GM19467 (cell line): ENCODE measurements at regions not wholly inside any gene's neighbourhood (a gene's known extent, or its start where the extent isn't known, plus 50 kb on each side); places are given as distances from the start of the nearest gene placed in this dataset.

Experiments used
- ATAC-seq: cut with Tn5 transposase; IDR thresholded peaks from one replicate; pipeline ENCODE4 v1.9.1; 2021; ENCODE audit warnings: mild to moderate bottlenecking, moderate library complexity; ENCODE audit not compliant: unreplicated experiment

- peak; percentile 94 for ATAC-seq
Observed at GRCh38 chr6:113381959-113382358, 475.2 kb upstream of the MARCKS start.

DNA sequence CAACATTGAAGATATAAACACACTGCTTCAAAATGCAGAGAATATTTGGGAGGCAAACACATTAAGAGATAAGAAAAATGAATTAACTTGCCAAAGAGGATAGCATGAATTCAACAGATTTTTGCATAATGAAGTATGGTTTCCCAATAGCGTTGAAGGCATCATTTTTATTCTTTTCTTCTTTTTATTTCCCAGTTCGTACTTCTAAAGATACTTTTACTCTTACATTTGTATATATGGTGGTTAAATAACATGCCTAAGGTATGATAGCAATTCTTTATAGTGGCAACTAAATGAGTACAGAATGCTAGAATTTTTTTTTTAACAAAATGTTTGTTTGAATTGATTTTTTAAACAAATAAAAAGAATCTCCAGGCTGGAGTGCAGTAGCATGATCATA, 473.4 kb upstream of the MARCKS start:
- no peak for ATAC-seq

GRCh38 chr6:113385020-113385431, 472.1 kb upstream of the MARCKS start:
- ATAC-seq, result no peak

DNA sequence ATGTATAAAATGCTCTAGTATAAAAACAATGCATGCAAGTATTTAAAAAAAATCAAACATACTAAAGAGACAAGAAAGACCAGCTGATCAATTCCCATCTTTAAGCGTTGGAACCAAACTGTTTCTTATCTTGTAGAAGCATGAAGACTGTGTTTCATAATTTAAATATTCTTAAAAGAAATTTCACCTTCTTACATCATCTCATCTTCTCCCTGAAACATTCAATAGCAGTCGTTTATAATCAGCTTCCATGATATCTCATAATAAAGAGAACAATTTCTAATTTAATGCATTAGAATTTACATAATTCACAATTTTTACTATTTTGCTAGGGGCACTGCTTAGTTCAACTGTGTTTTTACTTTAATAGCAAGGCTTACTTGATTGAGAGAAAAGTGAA, 468.1 kb upstream of the MARCKS start:
- ATAC-seq, result no peak

GRCh38 chr6:113392551-113393055, 464.5 kb upstream of the MARCKS start:
- ATAC-seq, result no peak

DNA sequence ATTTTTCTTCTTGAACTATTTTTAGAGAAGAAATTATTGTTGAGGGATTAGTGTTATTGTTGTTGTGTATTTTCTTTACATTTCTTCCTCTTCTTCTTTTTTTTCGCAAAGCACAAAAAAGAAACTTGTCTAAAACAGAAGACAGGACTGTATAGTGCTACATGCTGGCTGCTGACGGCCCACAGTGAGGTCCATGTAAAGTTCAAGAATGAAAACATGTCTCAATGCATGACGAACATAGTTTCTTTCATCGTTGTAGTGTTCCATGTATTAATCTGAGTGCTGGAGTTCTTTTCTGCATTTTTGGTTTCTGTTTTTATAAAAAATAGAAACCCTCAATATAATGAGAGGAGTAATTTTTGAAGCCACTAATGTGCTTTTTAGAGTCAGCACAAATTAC, 462.9 kb upstream of the MARCKS start:
- ATAC-seq, result no peak

GRCh38 chr6:113394729-113395128, 462.4 kb upstream of the MARCKS start:
- ATAC-seq, result no peak

DNA sequence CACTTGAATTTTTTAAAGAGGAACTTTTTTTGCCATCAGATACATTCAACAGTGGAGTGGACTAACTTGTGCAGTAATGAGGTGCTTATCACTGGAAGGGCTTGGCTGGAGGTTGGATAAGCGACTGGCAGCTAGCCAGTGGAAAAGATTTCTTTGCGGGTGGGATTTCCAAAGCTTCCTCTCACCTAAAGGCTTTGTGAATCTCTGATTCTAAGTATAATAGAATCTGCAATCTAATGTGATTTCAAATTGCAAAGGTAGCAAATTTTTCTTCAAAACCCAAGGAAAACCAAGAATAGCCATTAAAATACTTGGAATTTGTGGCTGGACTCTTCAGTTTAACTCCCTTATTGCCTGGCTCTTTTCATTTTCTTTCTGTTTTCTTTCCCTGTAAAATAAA, 460.4 kb upstream of the MARCKS start:
- no peak for ATAC-seq

DNA sequence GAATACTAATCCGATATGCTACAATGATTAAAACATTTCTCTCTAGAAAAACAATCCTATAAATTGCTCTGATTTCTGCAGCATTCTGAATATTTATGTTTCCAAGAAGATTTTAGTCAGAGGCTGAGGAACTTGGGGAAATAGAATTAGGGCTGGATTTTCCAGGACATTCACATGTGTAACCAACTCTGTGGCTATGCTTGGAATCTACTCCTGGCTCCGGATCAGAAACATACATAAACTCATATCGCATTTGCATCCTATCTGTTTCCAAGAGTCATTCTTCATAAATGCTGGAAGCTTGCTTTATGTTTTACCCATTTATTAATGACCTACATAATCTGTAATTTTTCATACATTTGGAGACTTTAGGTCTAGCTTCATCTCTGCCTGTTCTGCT, 459.9 kb upstream of the MARCKS start:
- no peak for ATAC-seq

DNA sequence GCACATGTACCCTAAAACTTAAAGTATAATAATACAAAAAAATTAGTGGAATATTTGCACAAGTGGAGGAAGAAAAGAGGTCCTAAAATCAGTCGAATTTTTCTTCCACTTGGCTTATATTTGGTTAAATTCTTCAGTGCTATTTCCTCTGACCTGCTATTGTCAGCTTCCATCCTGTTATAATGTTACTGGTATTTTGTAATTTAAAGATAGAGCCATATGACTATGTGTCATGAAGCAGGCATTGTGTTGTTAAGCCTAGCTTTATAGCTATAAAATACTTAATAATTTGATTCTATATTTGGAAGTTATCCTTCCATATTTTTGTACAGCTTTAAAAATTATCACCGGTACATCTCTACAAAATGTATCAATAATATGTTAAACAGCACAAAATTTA, 455.9 kb upstream of the MARCKS start:
- ATAC-seq, result no peak

GRCh38 chr6:113402544-113402943, 454.6 kb upstream of the MARCKS start:
- no peak for ATAC-seq

- no peak for ATAC-seq
Observed at GRCh38 chr6:113403966-113404595, 453.1 kb upstream of the MARCKS start.

- ATAC-seq, result no peak
Observed at GRCh38 chr6:113405326-113406047, 451.7 kb upstream of the MARCKS start.

DNA sequence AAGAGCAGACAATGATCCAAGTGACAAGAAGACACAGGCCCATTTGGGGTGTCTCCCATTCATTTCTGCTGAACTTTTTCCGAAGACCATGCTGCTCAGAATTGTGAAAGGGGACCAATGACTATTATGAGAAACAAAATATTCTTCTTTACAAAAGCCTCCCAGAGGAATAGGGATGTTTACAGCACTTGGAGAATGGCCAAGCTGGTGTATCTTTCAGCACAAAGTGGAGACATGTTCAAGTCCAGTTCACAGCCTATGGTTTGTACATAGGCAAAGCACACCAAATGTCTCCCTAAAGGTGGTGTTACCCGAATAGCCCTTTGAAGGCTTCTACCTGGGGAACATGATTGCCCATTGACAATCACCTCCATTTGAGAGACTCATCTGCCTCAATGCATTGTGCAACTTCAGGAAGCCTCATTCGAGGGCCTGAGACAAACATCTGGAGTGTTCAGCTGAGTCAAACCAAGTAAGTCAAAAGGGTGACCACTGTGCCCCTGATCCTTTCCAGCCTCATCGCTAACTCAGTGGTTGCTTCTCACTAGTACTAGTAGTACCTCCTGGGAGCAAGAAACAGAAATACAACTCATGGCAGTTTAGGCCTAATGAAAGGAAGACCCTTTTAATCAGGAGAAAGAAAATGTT, 451.0 kb upstream of the MARCKS start:
- no peak for ATAC-seq

GRCh38 chr6:113411011-113411410, 446.1 kb upstream of the MARCKS start:
- ATAC-seq, result no peak

DNA sequence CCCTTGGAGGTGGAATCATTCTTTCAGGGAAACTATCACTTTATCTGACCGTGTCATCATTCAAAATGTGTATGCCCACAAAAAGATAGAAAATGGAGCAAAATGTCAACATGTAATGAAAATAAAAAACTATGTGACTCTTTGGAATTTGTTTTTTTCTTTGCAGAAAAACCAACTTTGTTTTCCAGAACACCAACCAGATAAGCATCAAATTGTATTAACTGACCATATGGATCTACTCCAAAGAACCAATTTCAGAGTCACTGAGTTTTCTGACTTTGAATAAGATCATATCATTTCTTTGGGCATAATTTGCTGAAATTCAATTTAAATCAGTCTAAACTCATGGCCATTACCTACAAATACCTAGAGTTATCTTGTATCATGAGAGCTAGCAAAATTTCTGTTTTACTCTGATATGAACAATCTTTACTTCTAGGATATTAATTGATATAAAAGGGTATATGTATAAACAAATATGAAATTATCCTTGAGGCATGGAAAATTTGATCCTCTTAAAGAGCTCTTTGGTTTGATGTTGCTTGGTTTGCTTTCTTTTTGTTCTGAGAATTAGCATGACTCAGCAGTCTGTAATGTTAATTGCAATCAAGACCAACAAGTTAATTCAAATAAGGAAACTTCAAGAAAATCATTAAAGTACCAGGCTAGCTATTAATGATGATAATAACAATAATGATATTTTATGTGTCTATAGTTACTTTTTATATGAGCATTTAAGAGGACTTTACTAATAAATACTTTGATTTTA, 444.4 kb upstream of the MARCKS start:
- no peak for ATAC-seq

GRCh38 chr6:113414511-113414910, 442.6 kb upstream of the MARCKS start:
- no peak for ATAC-seq

GRCh38 chr6:113416170-113416569, 441.0 kb upstream of the MARCKS start:
- no peak for ATAC-seq

DNA sequence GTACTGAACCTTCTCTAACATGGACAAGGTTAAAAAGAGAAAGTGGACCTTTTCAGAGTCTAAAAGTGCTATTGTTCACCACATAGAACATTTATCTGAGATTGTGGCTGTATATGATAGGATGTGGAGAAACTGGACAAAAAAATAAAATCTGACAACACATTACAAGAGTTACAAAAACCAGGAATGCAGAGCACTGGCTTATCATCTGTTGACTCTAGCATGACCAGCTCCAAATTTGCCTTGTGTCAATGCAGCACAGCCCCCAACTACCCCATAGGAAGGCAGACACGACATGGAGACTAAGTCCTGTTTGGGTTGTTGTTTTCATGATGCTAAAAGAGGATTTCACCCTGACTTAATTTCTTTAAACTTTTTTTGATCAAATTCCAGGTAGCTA, 436.9 kb upstream of the MARCKS start:
- no peak for ATAC-seq

GRCh38 chr6:113421997-113422396, 435.1 kb upstream of the MARCKS start:
- no peak for ATAC-seq

GRCh38 chr6:113423956-113424355, 433.2 kb upstream of the MARCKS start:
- ATAC-seq, result no peak
